HUES6 (cell line): ENCODE measurements at regions not wholly inside any gene's neighbourhood (a gene's known extent, or its start where the extent isn't known, plus 50 kb on each side); places are given as distances from the start of the nearest gene placed in this dataset.

Experiments used
- H3K27ac ChIP-seq: 2 replicates; pipeline ENCODE4 v1.7.0; 2013; ENCODE audit warnings: low read depth, mild to moderate bottlenecking, low read length, inconsistent platforms
- H3K27me3 ChIP-seq: 2 replicates; pipeline ENCODE4 v1.6.1; 2013; ENCODE audit warnings: low read length; ENCODE audit not compliant: control insufficient read depth, insufficient read depth
- H3K36me3 ChIP-seq: 2 replicates; pipeline ENCODE4 v1.6.1; 2013; ENCODE audit warnings: low read length; ENCODE audit not compliant: control insufficient read depth, insufficient read depth
- H3K4me1 ChIP-seq: 2 replicates; pipeline ENCODE4 v1.6.1; 2013; ENCODE audit warnings: low read length; ENCODE audit not compliant: control insufficient read depth, insufficient read depth
- H3K4me3 ChIP-seq: 2 replicates; pipeline ENCODE4 v1.5.1; 2013; ENCODE audit warnings: low read depth, low read length
- H3K9ac ChIP-seq: one replicate; pipeline ENCODE4 v1.6.1; 2013; ENCODE audit warnings: mild to moderate bottlenecking, low read length
- H3K9me3 ChIP-seq: 2 replicates; pipeline ENCODE4 v1.6.1; 2013; ENCODE audit warnings: low read depth, low read length; ENCODE audit not compliant: control insufficient read depth, insufficient read depth

DNA sequence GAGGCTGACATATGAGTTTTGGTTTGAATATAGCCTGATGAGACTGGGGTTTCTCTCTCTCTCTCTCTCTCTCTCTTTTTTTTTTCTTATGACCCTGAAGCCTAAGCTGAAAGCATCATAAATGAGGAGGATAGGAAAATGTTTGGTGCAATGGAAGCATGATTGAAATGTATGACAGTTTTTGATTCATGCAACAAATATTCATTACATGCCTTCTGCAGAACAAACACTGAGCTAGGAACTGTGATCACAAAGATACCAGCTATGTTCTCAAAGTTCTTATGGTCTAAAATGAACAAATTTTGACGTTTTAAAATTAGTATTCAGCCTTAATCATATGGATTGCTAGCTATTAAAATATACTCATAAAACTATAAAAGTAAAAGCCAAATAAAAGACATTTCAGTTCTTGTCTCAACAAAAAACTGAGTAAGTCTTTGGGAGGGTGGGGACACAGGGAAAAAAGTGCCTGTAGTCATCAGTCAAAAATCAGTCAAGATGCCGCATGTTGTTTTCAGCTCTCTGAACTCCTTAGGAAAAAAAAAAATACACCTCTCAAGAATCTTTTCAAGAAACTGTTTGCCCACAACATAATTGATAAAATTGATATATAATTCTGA is 57.2 kb downstream of the NKX6-1 start:
- Histone ChIP-seq H3K27me3 (no peaks in the 10 kb centered on the region), H3K27ac (no peak overlapping the region), H3K9me3 (no peaks in the 10 kb centered on the region), H3K4me3 (no peak overlapping the region), H3K9ac (no peak overlapping the region), H3K4me1 (no peaks in the 10 kb centered on the region), H3K36me3 (no peaks in the 10 kb centered on the region)

DNA sequence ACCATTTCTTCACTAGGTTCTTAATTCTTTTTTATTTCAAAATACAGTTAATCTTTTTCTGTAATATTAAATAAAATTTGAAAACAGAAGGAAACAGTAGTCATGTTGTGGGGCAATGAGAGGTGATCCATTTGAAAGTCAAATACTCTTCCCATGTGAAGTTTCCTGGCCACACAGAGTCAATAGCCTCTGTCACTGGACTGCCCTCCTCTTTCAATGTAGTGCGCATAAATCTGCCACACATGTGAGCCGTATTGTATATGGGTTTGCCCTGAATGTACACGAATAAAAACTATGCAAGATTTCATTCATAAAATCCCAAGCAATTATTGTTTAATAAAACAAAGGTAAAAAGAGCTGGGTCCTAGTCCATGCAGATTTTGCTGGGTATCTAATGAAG is 59.1 kb downstream of the NKX6-1 start:
- Histone ChIP-seq H3K9ac (no peak overlapping the region), H3K4me3 (no peak overlapping the region), H3K9me3 (no peaks in the 10 kb centered on the region), H3K4me1 (no peaks in the 10 kb centered on the region), H3K27me3 (no peaks in the 10 kb centered on the region), H3K36me3 (no peaks in the 10 kb centered on the region), H3K27ac (no peak overlapping the region)

DNA sequence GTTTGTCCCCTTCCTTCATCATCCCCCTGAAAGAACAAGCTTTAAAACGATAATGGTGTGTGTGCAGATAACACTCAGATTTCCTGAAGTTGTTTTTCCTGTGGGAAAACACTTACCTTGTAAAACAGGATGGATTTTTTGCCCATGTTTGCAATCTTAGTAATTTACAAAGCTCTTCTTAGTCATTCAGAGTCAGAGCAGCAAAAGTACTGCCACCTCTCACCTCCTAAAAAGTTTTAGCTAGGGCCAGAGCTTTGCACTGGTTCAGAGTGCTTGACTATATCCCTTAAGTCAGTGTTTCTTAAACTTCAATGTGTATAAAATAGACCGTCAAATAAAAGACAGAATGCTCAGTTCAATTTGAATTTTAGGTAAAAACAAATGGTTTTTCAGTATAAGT is 62.3 kb downstream of the NKX6-1 start:
- Histone ChIP-seq H3K4me3 (no peak overlapping the region), H3K9me3 (no peaks in the 10 kb centered on the region)

DNA sequence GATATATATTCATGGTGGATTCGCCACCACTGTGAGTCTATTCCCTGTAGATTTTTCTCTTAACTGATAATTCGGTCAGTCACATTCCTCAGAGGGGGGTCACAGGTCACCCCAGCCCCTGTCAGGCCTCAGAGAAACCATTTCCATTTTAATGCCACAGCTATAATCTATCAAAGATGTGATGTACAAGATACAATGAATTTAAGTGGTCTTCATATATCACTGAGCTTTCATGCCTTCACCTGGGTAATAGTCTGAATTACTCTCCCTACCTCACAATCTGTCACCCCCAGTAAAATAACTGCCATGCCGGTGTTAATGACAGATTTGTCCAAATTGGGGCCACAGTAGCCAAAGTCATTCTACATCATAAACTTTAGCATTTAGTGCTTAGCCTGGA is 64.7 kb downstream of the NKX6-1 start:
- Histone ChIP-seq H3K9me3 (no peaks in the 10 kb centered on the region), H3K36me3 (no peaks in the 10 kb centered on the region), H3K4me1 (no peaks in the 10 kb centered on the region; the same call in 1 of the 2 replicates), H3K27ac (no peak overlapping the region), H3K4me3 (no peak overlapping the region), H3K27me3 (no peaks in the 10 kb centered on the region), H3K9ac (no peak overlapping the region)

More for the DNA sequence above, 62.3 kb downstream of the NKX6-1 start:
- no peaks in the 10 kb centered on the region for H3K36me3 ChIP-seq
- H3K27me3 ChIP-seq = no peaks in the 10 kb centered on the region
- H3K9ac ChIP-seq = no peak overlapping the region
- no peaks in the 10 kb centered on the region; the same call in 1 of the 2 replicates for H3K4me1 ChIP-seq
- no peak overlapping the region for H3K27ac ChIP-seq

DNA sequence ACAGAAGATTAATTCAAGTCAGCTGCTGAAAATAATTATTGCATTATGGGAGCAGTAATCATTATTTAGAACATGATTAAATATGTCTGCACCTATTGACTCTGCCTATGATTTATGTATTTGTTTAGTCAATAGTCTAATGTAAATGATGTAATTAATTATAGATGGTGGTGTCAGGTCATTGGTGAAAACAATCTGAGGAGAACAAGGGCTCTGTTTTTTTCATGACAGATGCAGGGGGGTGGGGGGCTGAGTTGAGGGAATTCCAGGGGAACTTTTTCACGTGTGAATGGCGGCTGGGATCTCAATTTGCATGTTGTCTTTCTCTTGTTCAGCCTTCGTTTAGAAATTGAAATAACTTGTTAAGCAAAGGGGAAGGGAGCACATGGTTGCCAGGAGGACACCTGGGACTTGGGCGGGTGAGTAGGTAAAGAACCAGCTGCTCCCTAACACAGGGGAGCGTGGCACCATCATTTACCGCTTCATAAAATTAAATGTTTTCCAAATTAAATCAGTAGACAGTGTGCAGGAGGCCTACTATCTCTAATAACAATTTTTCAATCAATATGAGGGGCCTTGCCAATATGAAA is 65.4 kb downstream of the NKX6-1 start:
- H3K9me3 ChIP-seq = no peaks in the 10 kb centered on the region
- no peaks in the 10 kb centered on the region for H3K36me3 ChIP-seq
- H3K4me1 ChIP-seq = no peaks in the 10 kb centered on the region; the same call in 1 of the 2 replicates
- H3K4me3 ChIP-seq = no peak overlapping the region
- H3K9ac ChIP-seq = no peak overlapping the region
- no peak overlapping the region for H3K27ac ChIP-seq
- H3K27me3 ChIP-seq = no peaks in the 10 kb centered on the region

DNA sequence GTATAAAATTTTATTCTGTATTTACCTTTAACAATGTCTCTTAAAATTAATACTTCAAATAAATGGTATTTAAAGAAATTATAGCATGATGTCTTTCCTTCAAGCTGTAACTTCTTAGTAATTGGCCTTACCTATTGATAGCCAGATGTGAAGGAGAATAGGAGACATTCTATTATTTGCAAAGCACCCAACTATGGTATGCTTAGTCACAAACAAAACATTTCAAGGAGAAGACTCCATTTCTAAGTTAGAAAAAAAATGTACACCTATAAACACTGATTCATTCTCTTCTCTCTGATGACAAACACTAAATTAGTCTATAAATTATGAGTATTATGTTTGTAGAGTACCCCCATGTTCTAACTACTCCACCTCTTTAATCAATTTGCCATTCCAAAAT is 66.4 kb downstream of the NKX6-1 start:
- no peaks in the 10 kb centered on the region for H3K36me3 ChIP-seq
- no peaks in the 10 kb centered on the region for H3K9me3 ChIP-seq
- no peaks in the 10 kb centered on the region; the same call in 1 of the 2 replicates for H3K4me1 ChIP-seq
- H3K27ac ChIP-seq = no peak overlapping the region
- H3K9ac ChIP-seq = no peak overlapping the region
- no peak overlapping the region for H3K4me3 ChIP-seq
- H3K27me3 ChIP-seq = no peaks in the 10 kb centered on the region

DNA sequence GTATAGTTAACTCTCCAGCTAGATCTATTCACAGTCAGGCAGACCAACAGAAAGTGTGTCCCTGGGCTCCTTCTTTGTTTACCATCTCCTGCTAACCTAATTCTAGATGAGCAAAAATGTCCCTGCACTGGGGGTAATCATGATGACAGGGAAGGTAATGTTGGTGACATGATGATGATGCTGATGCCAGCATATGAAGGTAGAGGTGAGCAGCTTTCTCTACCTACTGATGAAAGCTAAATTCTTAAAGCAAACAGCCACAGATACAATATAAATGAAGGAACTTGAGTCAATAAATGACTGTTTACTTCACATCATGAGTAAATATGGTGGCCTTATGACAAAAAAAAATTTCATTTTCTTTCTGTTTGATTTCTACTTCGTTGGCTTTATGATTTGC is 78.5 kb downstream of the NKX6-1 start:
- Histone ChIP-seq H3K9ac (no peak overlapping the region), H3K27ac (no peak overlapping the region), H3K36me3 (no peaks in the 10 kb centered on the region), H3K4me3 (no peak overlapping the region), H3K27me3 (no peaks in the 10 kb centered on the region), H3K9me3 (no peaks in the 10 kb centered on the region), H3K4me1 (no peaks in the 10 kb centered on the region)

DNA sequence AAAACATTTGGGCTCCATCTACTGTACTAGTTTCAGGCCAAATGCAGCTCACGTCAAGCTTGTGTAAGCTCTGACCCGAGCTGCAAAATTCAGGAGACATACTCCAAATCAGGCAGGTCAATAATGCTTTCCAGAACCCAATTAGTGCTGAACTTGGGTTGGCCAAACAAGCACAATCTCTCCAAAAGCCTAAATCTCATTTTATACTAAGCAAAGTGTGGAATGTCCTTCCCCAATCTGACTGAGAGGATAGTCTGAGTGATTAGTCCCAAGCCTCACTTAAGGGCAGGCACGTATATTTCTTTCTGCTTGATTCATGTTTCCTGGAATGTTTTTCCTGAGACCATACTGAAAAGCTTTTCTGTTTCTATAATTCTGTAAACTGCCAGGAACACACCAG is 79.9 kb downstream of the NKX6-1 start:
- H3K27ac ChIP-seq = no peak overlapping the region
- H3K27me3 ChIP-seq = no peaks in the 10 kb centered on the region
- H3K9ac ChIP-seq = no peak overlapping the region
- no peak overlapping the region for H3K4me3 ChIP-seq
- no peaks in the 10 kb centered on the region for H3K9me3 ChIP-seq
- no peaks in the 10 kb centered on the region for H3K36me3 ChIP-seq
- H3K4me1 ChIP-seq = no peaks in the 10 kb centered on the region

DNA sequence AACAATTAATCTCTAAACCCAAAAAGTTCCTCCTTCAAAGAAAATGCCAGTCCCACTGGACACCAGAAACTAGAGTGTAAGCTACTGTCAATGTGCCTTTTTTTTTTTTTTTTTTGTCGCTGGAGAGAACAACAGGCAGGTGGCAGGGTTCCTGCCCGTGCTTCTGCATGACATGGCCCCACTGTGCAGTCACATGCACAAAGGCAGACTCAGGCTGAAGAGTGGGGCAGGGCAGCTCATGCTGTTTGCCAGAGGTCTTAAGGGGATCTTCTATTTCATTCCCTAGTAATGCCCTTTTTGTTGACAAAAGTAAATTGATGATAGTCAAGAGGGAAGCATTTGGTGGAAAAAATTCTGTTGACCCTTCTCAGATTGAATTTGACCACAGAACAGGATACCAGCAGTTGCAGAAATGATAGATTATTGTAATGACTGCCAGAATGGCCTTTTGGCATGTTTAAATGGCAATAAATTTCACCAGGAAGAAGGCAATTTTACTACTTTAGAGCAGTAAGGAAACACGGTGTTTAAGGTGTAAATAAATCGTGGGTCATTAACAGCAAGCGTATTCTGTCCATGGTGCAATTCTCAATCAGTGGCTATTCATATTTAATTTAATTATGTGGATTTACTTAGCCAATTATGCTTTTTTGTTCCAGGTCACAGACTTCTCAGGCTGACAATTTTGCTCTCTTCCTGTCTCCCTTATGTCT is 80.9 kb downstream of the NKX6-1 start:
- 0 out of 2 replicates have a peak, but pooled peaks cover 6% of the 10 kb centered on the region for H3K4me1 ChIP-seq
- H3K27ac ChIP-seq = no peak overlapping the region
- no peaks in the 10 kb centered on the region for H3K36me3 ChIP-seq
- no peak overlapping the region for H3K4me3 ChIP-seq
- no peak overlapping the region for H3K9ac ChIP-seq
- H3K9me3 ChIP-seq = no peaks in the 10 kb centered on the region
- H3K27me3 ChIP-seq = no peaks in the 10 kb centered on the region

DNA sequence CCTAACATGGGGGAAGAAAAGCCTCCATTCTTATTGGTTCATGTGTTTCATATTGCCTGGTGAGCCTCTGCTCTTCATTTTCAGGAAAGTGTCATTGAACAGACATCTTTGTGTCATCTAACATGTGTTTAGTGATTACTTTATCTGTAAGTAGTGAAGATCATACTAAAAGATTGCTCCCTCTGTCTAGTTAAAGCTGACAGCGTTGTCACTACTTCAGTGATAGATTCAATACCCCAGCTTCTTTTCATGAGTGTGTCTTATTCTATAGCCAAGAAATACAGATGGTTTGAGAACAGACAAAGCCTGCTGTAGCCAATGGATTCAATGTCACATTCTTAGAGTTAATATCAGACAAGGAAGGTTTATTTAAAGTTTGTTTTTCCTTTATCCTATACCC is 85.1 kb downstream of the NKX6-1 start:
- H3K27ac ChIP-seq = no peak overlapping the region
- no peak overlapping the region for H3K4me3 ChIP-seq
- no peaks in the 10 kb centered on the region for H3K9me3 ChIP-seq
- no peaks in the 10 kb centered on the region for H3K36me3 ChIP-seq
- no peaks in the 10 kb centered on the region for H3K27me3 ChIP-seq
- 0 out of 2 replicates have a peak, but pooled peaks cover 6% of the 10 kb centered on the region for H3K4me1 ChIP-seq
- no peak overlapping the region for H3K9ac ChIP-seq

DNA sequence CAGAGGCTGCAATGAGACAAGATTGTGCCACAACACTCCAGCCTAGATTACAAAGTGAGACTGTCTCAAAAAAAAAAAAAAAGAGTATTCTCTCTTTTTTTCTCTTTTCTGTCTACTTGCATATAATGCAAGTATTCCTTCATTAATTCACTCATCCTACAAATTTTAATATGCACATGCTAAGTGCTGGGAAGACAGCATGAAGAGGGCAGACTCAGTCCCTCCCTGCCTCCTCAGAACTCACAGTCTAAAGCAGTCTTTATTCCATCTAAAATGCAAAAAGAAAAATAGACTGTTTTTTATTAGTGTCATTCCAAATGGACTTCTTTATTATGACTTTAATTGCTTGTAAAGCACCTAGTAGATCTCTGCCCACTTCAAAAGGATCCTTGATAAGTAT is 85.6 kb downstream of the NKX6-1 start:
- H3K4me3 ChIP-seq = no peak overlapping the region
- H3K27me3 ChIP-seq = no peaks in the 10 kb centered on the region
- no peak overlapping the region for H3K9ac ChIP-seq
- 0 out of 2 replicates have a peak, but pooled peaks cover 6% of the 10 kb centered on the region for H3K4me1 ChIP-seq
- H3K27ac ChIP-seq = no peak overlapping the region
- H3K9me3 ChIP-seq = no peaks in the 10 kb centered on the region
- no peaks in the 10 kb centered on the region for H3K36me3 ChIP-seq
